DMS79 treated with DMSO at 0.1 percent for 48 hours (cell line): ENCODE measurements at regions not wholly inside any gene's neighbourhood (a gene's known extent, or its start where the extent isn't known, plus 50 kb on each side); places are given as distances from the start of the nearest gene placed in this dataset.

Experiments used
- DNase-seq: peaks from one replicate; lab custom pipeline; 2025; lab: John Stamatoyannopoulos, UW

DNA sequence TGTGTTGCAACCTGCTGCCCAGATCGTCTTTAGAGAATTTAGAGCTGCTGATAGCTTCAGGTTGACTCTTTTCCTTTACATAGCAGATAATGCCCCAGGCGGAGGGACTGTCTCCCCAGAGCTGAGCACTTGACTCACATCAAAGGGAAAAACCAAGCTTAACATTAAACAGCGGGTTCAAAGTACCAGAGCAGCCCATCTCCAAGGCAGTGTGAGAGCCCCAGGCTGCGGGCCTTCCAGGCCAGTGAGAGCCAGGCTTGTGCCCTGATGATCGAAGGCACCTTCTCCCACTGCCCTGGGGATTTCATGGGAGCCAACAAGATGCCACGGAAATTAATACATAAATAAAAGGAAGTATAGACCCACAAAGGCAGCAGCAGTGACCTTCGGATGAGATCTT, 275.6 kb downstream of the XXYLT1 start:
- DNase-seq: no peak

DNA sequence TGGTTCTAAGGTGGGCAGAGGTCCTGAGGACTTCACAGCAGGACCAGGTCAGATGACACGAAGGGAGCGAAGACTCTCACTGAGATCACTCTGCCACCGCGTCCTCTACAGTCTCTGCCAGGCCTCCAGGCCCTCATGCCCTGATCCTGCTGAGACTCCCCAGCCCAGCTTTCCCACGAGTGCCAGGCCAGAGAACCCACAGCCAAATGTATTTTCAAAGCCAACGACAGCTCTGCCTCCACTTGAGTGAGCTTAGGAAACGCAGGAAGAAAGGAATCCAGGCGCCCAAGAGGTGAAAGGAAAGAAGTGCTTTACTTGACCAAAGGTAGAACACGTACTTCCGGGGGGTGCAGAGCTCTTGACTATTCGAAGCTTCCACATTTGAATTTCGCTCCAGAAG, 275.0 kb downstream of the XXYLT1 start:
- no peak for DNase-seq

DNA sequence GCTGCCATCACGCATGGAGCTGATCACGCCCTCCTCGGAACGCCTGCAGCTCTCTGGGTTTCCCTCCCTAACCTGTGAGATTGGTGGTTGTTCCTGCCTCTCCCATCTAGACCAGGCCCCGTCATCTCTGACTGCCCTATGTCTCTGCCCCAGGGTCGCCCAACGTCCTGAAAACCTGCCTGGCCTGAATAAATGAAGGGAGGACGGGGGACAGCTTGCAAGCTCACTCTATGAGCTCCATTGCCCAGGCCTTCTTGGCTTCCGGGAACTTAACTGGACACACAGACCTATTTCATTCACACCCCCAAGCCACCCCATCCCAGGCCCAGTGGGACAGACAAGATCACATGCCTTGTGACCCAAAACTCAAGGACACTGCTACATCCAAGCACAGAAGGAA, 274.2 kb downstream of the XXYLT1 start:
- no peak for DNase-seq

DNA sequence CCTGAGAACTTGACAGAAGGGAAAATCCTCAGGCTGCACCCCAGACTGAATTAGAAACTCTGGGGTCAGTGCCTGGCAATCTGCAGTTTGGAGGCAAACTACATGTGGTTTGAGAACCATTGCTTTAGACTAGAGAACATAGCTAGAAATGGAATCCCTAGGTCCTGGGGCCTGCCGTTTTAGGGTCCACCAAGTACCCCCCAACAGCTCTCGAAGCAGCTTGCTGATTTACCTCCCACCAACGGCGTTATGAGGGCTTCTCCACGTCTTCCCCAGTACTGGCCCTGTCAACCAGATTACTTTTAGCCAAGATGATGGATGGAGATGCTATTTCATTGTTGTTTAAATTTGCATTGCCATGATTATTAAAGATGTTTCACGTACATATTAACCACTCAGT, 272.5 kb downstream of the XXYLT1 start:
- no peak for DNase-seq

DNA sequence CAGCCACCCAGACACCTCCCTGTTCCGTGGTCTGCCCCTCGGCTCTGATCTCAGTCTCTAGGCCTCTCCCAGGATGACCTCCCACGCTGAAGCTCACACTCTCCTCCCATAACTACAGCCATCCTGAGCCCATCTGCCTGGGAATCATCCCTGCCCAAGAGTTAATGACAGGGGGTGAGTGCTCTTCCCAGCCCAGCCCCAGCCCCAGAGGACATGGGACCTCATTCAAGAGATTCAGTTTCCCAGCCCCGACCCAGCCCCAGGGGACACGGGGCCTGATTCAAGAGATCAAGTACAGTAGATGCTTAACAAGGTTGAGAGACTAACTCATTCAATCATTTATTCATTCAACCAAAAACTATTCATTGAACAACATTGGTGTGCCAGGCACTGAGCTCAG, 272.0 kb downstream of the XXYLT1 start:
- DNase-seq: no peak

DNA sequence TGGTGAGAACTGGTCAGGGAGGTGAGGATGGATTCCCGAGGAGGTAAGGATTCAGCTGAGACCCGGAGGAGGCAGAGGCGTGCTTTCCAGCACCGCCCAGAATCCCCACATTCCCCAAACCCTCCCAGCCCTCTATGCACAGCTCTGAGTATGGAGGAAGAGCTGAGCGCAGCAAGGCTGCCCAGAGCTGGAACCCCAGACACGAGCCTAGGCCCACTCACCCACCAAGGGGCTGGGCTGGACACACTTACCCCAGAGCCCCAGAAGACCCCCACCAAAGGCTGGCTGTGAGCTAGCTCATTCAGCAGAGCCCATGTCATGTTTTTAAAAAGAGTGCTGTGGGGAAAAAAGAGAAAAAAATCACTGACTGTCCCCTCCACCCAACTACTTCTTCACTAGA, 271.5 kb downstream of the XXYLT1 start:
- no peak for DNase-seq

DNA sequence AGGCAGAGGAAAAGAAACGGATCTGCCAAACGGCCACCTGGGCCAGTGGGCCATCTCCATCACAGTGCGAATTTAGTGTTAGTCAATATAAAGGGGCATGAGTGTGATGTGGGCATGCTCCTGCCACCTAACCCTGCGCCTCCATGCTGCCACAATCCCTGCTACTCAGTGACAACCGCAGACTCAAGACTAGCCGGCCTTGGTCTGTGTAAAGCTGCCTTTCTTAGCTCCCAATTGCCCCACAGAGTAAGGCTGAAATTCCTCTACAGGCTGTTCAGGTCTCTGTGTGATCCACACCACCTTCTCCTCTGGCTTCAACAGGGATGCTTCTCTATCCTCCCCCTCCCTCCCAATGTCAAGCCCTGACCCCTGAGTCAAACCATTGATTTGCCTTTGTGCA, 269.7 kb downstream of the XXYLT1 start:
- DNase-seq: no peak

DNA sequence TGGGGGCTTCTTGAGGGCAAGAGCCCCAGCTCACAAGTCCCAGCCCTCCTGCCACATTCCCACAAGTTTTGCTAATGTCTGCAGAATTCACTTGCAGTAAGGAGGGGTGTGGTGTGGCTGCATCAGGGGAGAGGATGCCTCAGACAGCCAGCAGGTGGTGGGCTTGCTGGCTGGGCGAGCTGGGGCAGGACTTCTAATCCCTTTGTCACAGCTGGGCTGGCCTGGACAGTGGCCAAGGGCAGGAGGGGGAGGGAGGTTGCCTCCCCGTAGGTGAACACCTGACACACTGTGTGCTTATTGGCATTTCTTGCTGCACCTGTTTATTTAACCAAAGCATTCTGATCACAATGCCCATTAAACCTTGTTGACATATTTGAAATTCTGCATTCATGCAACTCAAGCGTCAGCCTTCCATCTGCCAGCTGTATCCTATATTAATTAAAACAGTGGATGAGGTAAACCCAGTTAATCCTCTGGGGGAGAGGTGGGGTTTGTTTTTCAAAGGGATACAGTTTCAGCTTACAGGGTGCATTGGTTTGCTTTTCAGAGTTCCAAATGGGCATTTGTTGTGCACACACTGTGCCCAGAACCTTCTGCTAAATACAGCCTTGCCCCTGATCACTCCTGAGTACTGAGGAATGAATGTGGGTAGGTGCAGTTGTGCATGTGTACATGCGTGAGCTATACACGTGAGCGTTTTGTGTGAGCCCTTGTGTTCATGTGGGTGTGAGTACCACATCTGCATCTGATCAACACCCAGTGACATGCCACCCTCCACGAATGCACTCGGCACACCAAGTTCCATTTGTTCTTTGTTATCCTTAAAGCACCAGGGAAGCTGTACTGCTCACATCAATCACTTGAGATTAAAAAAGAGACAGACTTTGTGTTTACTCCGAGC, 268.7 kb downstream of the XXYLT1 start:
- peak; percentile 98 for DNase-seq

DNA sequence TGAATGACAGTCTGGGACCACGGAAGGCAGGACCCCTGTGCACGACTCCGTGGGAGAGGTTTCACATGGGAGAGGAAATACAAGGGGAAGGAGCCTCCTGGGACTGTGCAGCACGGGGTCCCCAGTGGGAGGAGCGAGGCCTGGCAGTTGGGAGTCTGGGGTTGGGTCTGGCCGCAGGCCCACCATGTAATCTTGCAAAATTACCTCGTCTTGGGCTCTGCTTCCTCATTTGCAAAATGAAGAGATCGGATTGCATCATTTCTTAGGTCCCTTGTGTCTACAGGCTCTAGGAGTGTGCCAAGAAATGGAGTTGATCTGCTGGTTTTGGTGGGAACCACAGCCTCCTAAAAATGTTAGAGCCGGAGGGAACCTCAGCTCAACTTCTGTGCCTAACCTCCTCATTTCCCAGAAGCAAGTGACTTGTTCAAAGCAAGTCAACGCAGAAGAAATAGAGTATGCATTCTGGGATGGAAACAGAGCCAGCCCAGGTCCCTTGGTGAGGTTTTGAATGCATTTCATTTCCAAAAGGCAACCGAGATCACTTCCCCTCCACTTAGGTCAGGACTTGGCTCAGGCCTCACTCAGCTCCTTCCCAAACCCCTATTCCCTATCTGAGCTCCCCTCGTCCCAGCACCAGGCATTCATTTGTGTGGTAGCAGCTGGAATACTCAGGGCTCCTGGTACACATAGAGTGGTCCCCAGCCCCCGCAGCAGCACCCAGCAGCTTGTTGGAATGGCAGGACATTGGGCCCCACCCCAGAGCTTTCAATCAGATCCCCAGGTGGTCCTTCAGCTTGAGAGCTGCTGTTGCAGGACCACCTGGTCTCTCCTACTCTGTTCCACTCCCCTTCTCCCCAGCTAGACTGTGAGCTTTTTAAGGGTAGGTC, 267.7 kb downstream of the XXYLT1 start:
- DNase-seq: peak; percentile 83

DNA sequence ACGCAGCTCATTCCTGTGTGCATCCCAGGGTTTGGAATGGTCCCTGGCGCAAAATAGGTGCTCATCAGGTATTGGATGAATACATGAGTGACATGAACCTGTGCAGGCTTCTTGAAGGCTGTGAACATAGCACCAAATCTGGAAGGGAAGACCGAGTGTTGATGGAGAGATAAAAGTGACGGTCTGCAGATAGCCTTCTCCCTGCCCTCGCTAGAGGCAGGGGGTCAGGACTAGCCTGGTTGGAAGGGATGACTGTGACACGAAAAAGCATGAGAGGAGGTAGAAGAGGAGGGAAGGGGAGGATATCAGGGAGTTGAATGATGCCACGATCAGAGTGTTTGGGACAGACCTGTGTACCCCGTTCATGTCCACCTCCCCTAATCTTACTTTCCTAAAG, 267.1 kb downstream of the XXYLT1 start:
- no peak for DNase-seq

DNA sequence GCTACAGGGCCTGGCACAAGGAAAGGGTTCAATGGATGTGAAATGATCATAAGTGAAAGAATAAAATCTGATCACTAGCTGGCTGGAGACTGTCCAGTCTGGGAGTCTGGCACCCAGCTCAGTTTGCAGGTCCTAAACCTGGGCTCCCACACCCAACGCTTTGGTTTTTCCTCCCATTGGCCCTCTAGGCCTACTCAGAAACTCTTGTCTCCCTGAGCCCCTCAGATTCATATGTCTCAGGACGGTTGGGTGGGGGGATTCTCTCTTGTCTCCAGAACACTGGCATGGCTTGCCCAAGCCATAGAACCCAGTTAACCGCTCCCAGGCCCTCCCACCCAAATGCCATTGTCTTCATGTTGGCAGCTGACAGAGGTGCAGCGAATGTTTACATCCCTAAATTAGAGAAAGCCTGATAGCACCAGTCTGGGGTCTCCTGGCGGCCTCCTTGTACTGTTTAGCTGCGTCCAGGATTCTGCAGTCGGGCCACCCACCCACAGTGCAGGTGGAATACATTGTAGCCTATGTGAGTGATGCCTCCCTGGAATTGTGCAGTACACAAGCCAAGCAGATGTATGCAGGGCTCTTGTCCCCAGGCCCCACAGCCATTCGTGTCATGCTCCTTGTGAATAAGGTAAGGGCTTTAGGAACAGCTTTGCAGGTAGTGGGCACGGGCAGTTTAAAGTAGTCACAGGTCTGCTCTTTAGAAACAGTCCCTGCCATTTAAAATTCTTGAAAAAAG, 266.3 kb downstream of the XXYLT1 start:
- DNase-seq: no peak

DNA sequence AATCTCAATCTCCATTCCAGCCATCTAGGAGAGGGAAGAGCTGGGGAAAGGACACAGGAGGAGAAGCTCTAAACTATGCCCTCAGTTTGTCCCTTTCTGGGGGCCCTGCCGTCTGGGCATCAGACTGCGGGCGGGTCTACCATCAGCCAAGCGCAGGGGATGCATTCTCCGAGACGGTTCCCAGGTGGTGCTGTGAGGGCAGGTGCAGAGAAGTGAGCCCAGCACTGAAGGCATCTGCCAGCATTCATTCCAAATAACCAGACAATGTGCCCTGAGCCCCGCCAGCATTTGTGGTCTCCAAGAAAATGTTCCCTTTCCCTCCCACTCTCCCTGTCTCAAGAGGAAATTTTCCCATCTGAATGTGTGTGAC, 265.7 kb downstream of the XXYLT1 start:
- DNase-seq: peak; percentile 30

DNA sequence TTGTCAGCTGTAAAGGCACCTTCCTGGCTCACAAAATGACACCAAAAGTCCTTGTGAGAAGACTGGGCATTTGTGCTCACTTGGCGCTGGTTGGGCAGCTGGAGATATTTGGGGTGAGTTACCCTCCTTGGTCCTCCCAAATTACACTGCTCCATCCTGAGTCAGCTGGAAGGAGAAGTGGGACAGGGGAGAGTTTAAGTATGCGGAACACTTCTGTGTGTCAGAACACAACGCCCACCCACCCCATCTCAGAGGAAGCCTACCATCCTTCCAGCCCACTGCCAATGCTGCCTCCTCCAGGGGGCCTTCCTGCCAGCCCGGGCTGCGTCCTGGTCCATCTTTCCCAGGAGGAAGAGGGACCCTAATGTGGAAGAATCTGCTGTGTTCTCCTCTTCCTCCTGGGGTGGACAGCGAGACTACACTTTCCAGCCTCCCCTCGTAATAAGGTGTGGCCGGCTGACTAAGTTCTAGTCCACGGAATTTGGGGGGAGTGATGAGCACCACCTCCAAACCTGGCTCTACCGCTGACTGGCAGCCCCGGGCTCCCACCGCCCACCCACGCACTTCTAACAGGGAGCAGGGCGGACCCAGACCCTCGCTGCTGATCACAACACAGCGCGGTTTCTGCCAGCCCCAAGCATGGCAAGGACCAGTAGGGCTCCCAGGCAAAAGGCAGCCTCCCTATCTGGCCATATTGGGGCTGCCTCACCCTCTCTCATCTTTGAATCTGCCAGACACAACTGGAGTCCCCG, 265.0 kb downstream of the XXYLT1 start:
- DNase-seq: no peak

DNA sequence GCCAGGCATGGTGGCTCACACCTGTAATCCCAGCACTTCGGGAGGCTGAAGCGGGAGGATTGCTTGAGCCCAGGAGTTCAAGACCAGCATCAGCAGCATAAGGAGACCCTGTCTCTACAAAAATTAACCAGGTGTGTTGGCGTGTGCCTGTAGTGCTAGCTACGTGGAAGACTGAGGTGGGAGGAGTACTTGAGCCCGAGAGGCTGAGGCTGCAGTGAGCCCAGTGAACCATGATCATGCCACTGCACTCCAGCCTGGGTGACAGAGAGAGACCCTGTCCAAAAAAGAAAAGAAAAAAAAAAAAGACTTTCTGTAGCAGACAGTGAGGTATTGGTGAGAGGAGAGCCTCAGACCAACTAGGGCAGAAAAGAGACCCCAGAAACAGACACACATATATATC, 263.8 kb downstream of the XXYLT1 start:
- peak; percentile 68 for DNase-seq

DNA sequence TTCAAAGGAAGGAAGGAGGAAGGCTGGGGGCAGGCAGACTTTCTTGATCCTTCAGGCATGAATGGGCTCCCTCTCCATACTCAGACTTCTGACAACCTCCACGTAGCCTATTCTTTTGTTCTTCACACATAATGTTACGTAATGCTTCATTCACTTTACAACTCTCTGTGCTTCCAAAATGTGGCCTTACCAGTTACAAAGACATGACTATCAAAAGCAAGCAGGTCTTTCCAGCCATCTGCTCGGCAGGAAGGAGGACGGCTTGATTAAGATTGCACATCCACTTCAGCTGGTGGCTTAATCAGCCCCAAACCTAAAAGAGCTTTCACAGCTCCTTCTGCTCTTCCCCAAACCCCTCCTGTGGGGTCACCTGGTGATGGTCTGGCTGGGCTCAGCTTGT, 263.2 kb downstream of the XXYLT1 start:
- DNase-seq: peak; percentile 85

DNA sequence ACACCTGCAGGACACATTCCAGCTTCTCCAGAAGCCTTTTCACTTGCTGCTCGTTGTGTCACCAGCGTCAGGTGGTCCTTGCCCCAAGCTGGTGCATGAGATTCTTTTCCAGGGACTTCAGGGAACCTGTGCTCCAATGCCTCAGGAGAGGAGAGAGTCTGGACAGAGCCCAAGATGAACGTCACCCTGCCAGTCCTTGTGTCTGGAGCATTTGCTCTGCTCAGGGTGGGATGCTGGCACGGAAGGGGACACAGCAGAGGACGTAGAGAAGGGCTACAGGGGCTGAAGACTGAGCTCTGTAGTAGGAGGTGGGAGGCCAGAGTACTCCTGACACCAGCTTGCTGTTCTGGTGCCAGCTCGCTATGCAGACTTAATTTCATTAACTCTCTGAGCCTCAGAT, 262.1 kb downstream of the XXYLT1 start:
- no peak for DNase-seq

DNA sequence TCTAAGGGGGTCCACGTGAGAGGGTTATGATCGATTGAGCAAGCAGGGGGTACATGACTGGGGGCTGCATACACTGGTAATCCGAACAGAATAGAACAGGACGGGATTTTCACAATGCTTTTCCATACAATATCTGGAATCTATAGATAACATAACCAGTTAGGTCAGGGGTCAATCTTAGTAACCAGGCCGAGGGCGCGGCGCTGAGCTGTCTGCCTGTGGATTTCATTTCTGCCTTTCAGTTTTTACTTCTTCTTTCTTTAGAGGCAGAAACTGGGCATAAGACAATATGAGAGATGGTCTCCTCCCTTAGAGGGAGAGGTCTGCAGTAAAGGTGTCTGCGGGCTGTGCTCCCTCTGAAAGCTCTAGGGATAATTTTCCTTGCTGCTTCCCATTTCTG, 261.3 kb downstream of the XXYLT1 start:
- DNase-seq: no peak

DNA sequence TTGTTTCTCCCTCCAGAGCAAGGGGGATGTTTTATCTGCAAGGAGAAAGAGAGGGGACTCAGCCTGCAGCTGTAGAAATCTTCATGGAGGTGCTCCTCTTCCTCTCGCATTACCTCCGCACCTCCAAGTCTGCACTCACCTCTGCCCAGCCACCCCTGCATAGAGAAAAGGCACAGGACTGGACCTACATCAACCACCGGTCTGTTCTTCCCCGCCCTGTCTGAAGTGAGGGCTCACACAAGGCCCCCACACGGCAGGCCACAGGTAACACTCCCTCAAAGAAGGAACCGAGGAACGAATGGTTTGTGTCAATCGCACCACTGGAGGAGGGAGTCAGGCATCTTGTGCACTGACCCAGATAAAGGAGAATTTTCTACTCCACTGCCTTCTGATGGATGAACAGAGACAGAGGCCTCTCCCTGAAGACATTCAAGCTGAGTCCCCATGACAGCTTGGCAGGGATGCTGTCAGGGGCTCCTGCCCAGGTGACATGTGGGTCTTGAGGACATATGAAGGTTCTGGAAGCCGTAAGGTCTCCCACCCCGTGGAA, 260.3 kb downstream of the XXYLT1 start:
- no peak for DNase-seq

DNA sequence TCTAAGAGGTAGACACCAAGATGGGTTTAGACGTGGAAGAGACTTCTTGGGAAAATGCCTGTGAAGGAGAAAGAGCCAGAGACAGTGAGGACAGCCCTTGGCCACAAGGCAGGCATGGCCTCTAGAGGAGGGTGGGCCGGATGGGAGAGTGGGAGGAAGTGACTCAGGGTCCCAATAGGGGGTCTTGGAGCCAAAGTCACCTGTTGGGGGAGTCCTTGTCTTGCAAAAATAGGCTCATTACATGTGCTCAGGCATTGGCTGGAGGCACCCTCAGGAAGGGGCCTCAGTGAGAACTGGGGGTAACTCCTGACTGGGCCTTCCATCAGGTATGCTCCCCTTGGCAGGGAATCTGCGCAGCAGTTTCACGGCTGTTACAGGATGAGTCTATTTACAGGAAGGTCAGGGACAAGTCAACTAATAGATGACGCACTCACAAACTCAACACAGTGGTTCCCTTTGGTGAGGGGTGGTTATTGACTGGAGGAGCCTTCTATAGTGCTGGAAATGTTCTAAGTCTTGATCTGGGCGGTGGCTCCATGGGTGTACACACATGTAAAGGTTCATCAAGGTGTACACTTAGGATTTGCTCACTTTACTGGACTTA, 259.6 kb downstream of the XXYLT1 start:
- no peak for DNase-seq

DNA sequence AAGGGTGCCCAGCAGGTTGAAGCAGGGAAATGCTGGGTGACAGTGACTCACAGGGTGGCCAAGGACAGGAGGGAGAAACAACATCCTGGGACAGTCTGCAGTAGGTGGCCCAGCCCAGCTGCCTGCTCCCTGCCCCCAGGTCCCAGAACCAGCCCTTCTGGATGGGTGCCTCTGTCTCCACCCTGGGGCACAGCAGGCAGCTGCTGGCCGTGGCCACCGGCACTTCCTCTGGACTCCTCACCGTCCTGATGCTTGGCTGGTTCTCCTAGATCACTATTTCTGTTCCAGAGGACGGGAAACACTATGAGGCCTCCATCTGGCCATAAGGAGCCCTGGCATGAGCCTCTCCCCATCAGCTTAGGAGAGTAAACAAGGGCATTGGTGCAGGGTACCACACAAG, 258.9 kb downstream of the XXYLT1 start:
- DNase-seq: no peak

DNA sequence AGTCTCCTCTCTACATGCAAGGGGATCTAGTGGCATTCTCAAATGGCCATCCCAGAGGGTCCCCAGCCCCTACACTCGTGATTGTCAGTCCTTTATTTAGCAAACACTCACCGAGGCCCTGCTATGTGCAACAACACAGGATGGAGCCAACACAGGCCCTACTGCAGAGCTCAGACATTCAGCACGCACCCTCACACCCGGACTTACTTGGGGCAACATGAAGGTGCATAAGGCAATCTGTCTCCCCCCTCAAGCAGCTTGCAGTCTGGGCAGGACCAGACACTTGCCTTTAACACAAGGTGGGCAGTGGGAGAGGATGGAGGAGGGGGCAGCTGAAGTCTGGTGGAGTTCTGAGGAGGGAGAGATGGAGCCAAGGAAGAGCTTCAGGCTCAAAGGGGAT, 258.4 kb downstream of the XXYLT1 start:
- DNase-seq: no peak
